Psoas muscle (tissue), 7 donors: ENCODE measurements at regions not wholly inside any gene's neighbourhood (a gene's known extent, or its start where the extent isn't known, plus 50 kb on each side); places are given as distances from the start of the nearest gene placed in this dataset.

ENCODE experiments used
- ATAC-seq, 4 donors: fragments of 200-7000 bp; cut with Tn5 transposase; one replicate each; pipeline ENCODE4 v1.9.1; 2020; ENCODE audit warnings: moderate library complexity in 3 of 4, mild to moderate bottlenecking in 2 of 4
- DNase-seq, 2 donors: peaks; one replicate each; pipeline ENCODE4 v3.0.0-alpha.2; 2020
- H3K27ac ChIP-seq: fragments of 200-600 bp; one replicate; pipeline ENCODE4 v1.8.0; 2022
- H3K27me3 ChIP-seq, 3 donors: fragments of 200-600 bp in 1 of 3; one replicate each; pipeline versions ENCODE4 v1.6.1 to v1.8.0; 2013 to 2022; ENCODE audit warnings: low read length in 2 of 3, mild to moderate bottlenecking in 2 of 3, moderate library complexity in 1 of 3; ENCODE audit not compliant: insufficient read depth in 3 of 3
- H3K36me3 ChIP-seq, 2 donors: fragments of 200-600 bp in 1 of 2; one replicate each; pipeline versions ENCODE4 v1.6.1 to v1.8.0; 2013 to 2022; ENCODE audit warnings: low read depth in 1 of 2, mild to moderate bottlenecking in 1 of 2, moderate library complexity in 1 of 2; ENCODE audit not compliant: insufficient read depth in 1 of 2
- H3K4me1 ChIP-seq: fragments of 200-600 bp; one replicate; pipeline ENCODE4 v1.8.0; 2022
- H3K4me3 ChIP-seq: fragments of 200-600 bp; one replicate; pipeline ENCODE4 v1.8.0; 2022; ENCODE audit warnings: mild to moderate bottlenecking
- H3K9me3 ChIP-seq: fragments of 200-600 bp; one replicate; pipeline ENCODE4 v1.8.0; 2022
- WGBS, 3 donors: extraction: QIAGEN DNeasy Blood & Tissue Kit; methylation state at CpG; one replicate each; pipeline versions ENCODE4 v1.1.6 to v1.1.7; 2013; 5-methylcytosine and 5-hydroxymethylcytosine counted together
- intact Hi-C, 2 donors: fragments of 100-400 bp; cut with DNase I; formaldehyde crosslinking; loops; one replicate each; pipeline versions ENCODE4 v1.11.0 to v1.14.2; 2022
- TF ChIP-seq, protein P1 (sequence below): fragments of 200-600 bp; IDR thresholded peaks from one replicate; pipeline ENCODE4 v1.8.0; 2022; ENCODE audit warnings: antibody characterized with exemption
- donor health status: healthy with polysubstance abuse.
- donor health status: DM: no; HTN: no; CAD: no; lungs with moderate emphysema.
- donor health status: Bipolar disorder and iron deficiency.
- donor health status: healthy.
- donor health status: DM: yes; HTN: yes; CAD: no.
- donor health status: DM: no; HTN: no; CAD: no.
- donor health status: DM: yes; HTN: yes; CAD: no.

DNA sequence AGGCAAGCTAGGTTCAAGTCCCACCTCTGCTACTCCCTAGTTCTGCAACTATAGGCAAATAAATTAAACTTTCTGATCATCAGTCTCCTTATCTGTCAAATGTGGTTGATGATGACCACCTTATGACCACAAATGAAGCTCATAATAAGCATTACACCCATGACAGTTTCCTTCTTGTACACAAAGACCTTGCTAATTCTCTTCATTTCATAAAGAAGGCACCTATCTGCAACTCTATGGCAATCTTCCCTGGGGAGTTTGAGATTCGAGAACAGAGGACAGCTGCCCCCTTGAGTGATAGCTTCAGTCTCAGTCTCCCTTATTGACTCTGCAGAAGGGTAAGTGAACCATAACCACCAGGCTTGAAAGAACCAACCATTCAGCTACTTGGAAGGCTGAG is 503.1 kb upstream of the DAB1 start:
- Histone ChIP-seq H3K36me3 (no peaks in the 10 kb centered on the region), H3K9me3 (no peaks in the 10 kb centered on the region), H3K4me3 (no peak overlapping the region), H3K4me1 (no peaks in the 10 kb centered on the region), H3K27ac (no peak overlapping the region), H3K27me3 (no peaks in the 10 kb centered on the region)
- intact Hi-C loops = no loop called here
- DNase-seq = no peak
- WGBS, 3 donors = 61 to 74% (median 70%) methylated on average over 1 of the region's 1 CpG
- TF ChIP-seq, protein P1, sequence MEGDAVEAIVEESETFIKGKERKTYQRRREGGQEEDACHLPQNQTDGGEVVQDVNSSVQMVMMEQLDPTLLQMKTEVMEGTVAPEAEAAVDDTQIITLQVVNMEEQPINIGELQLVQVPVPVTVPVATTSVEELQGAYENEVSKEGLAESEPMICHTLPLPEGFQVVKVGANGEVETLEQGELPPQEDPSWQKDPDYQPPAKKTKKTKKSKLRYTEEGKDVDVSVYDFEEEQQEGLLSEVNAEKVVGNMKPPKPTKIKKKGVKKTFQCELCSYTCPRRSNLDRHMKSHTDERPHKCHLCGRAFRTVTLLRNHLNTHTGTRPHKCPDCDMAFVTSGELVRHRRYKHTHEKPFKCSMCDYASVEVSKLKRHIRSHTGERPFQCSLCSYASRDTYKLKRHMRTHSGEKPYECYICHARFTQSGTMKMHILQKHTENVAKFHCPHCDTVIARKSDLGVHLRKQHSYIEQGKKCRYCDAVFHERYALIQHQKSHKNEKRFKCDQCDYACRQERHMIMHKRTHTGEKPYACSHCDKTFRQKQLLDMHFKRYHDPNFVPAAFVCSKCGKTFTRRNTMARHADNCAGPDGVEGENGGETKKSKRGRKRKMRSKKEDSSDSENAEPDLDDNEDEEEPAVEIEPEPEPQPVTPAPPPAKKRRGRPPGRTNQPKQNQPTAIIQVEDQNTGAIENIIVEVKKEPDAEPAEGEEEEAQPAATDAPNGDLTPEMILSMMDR = no peak
- ATAC-seq = no peak

DNA sequence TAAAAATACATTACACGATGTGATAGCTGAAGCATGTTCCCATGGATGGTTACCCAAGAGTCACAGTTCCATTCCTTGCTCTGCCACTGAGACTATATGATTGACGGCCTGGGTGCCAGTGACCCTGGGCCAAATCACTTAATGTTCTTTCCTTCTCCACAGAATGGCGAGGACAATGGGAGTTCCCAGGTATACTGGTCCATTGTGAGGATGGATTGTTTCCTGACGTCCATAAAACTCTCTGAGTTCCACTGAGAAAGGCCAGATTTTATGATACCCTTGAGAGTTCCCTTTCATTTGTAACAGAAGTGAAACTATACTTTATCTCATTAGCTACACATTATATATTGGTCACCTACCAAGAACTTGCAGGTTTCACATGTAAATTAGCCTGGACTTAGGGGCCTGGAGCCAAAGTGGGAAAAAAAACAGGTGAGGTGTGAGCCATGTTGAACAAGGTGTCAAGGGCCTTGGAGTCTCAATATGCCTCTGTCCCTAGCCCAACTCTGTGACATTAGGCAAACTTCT is 502.2 kb upstream of the DAB1 start:
- Histone ChIP-seq H3K9me3 (no peaks in the 10 kb centered on the region), H3K4me1 (no peaks in the 10 kb centered on the region), H3K27me3 (no peaks in the 10 kb centered on the region), H3K4me3 (no peak overlapping the region), H3K27ac (no peak overlapping the region), H3K36me3 (no peaks in the 10 kb centered on the region)
- ATAC-seq (no peak), DNase-seq (no peak)
- 46 to 64% (median 61%) methylated on average over 4 of the region's 4 CpGs for WGBS, 3 donors
- intact Hi-C loops = no loop called here
- TF ChIP-seq, protein P1 = no peak

DNA sequence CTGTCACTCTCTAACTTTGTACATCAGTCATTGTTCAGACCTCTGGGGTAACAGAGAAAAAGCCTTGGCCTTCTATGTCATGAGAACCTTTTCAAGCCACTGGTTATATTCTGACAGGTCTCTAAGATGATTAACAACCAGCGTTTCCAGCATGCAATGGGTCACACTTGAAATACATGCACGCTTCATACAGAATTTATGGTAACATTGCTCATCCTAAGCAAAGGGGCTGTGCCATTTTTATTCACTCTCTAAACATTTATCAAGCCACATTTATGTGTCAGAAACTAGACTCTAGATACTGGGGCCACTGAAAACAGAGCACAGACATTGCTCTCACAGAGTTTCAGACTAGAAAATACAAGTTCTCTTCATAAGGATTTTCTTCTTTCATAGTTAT is 501.4 kb upstream of the DAB1 start:
- 77 to 91% (median 82%) methylated on average over 2 of the region's 2 CpGs for WGBS, 3 donors
- no peak overlapping the region for H3K4me3 ChIP-seq
- intact Hi-C loops = no loop called here

GRCh38 chr1:57922130-57922529 is 498.3 kb upstream of the DAB1 start:
- DNase-seq (no peak), ATAC-seq (no peak)
- H3K36me3 ChIP-seq = no peaks in the 10 kb centered on the region
- TF ChIP-seq, protein P1 = no peak
- no peak overlapping the region for H3K4me3 ChIP-seq
- no peaks in the 10 kb centered on the region for H3K4me1 ChIP-seq
- H3K9me3 ChIP-seq = no peaks in the 10 kb centered on the region
- H3K27ac ChIP-seq = no peak overlapping the region
- H3K27me3 ChIP-seq = no peaks in the 10 kb centered on the region
- intact Hi-C loops = no loop called here

More for the DNA sequence above, 501.4 kb upstream of the DAB1 start:
- ATAC-seq = no peak
- no peaks in the 10 kb centered on the region for H3K27me3 ChIP-seq
- TF ChIP-seq, protein P1 = no peak
- DNase-seq = no peak
- H3K27ac ChIP-seq = no peak overlapping the region
- no peaks in the 10 kb centered on the region for H3K9me3 ChIP-seq
- no peaks in the 10 kb centered on the region for H3K36me3 ChIP-seq
- no peaks in the 10 kb centered on the region for H3K4me1 ChIP-seq

DNA sequence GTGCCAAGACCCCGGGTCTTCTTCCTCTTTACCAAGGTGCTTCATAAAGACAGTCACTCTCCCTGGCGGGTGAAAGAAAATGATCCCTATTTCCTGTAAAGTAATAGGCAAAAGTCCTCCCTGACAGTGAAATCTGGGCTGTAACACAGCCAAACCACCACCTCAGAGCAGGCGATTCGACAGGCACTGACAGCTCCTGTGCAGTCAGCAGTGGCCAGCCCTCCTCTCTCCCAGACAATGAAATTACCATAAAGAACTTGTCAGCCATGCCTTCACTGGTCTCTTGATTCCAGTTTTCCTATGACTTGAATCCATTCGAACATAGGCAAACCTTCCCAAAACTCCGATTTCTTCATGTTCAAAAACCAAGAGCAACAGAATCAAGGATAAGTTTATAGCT is 492.2 kb upstream of the DAB1 start:
- no peak overlapping the region for H3K27ac ChIP-seq
- no peaks in the 10 kb centered on the region for H3K27me3 ChIP-seq
- WGBS, 3 donors = 75 to 82% (median 80%) methylated on average over 6 of the region's 6 CpGs
- H3K9me3 ChIP-seq = no peaks in the 10 kb centered on the region
- no peaks in the 10 kb centered on the region for H3K36me3 ChIP-seq
- no peak overlapping the region for H3K4me3 ChIP-seq
- DNase-seq (no peak), ATAC-seq (no peak)
- no peaks in the 10 kb centered on the region for H3K4me1 ChIP-seq
- TF ChIP-seq, protein P1 = no peak
- intact Hi-C loops = no loop called here
